ENCODE measurements at regions not wholly inside any gene's neighbourhood (a gene's known extent, or its start where the extent isn't known, plus 50 kb on each side); places are given as distances from the start of the nearest gene placed in this dataset.

DNA sequence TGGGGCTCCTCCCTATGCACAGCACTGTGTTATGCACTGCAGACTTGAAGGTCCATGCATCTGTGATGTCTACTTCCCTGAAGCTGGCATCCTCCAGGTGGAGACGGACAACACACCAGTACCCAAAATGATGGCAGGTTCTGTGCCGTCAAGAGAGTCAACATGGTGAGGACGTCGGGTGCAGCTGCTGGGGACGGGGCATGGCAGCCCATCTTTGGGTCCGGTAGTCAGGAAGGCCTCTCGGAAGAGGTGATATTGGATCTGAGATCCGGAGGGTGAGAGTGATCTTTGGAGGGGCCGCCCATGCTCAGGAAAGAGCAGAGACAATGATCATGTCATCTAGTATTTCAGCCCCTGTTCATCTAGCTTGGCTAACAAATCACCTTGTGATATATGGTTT lies 104.1 kb downstream of the RIPK4 start:
- TF ChIP-seq POLR2A (IDR thresholded peaks at IDR 0.05) = no peak
- TF ChIP-seq, protein P1, sequence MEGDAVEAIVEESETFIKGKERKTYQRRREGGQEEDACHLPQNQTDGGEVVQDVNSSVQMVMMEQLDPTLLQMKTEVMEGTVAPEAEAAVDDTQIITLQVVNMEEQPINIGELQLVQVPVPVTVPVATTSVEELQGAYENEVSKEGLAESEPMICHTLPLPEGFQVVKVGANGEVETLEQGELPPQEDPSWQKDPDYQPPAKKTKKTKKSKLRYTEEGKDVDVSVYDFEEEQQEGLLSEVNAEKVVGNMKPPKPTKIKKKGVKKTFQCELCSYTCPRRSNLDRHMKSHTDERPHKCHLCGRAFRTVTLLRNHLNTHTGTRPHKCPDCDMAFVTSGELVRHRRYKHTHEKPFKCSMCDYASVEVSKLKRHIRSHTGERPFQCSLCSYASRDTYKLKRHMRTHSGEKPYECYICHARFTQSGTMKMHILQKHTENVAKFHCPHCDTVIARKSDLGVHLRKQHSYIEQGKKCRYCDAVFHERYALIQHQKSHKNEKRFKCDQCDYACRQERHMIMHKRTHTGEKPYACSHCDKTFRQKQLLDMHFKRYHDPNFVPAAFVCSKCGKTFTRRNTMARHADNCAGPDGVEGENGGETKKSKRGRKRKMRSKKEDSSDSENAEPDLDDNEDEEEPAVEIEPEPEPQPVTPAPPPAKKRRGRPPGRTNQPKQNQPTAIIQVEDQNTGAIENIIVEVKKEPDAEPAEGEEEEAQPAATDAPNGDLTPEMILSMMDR (IDR thresholded peaks at IDR 0.05) = no peak
- no peak for TF ChIP-seq POLR2AphosphoS5 (IDR thresholded peaks at IDR 0.05)
